C4-2B (cell line): ENCODE measurements at regions not wholly inside any gene's neighbourhood (a gene's known extent, or its start where the extent isn't known, plus 50 kb on each side); places are given as distances from the start of the nearest gene placed in this dataset.
"Not testable (repeated sequence)": the region's sequence is repeated elsewhere in the genome, so short reads cannot be mapped to it uniquely, and the experiment has no call there.

ENCODE experiments used
- H3K27ac ChIP-seq: fragments of 450-650 bp; 2 replicates; pipeline ENCODE4 v1.5.1; 2017
- CTCF ChIP-seq: fragments of 450-650 bp; conservative IDR thresholded peaks from 2 replicates; pipeline ENCODE4 v1.5.1; 2017; ENCODE audit warnings: mild to moderate bottlenecking
- ZFX ChIP-seq: fragments of 450-650 bp; IDR thresholded peaks from 2 replicates; pipeline ENCODE4 v1.6.1; 2017

GRCh38 chrX:84737471-84737871 lies 235.2 kb upstream of the HDX start:
- TF ChIP-seq CTCF: no peak
- TF ChIP-seq ZFX: no peak
- no peak overlapping the region for H3K27ac ChIP-seq

- H3K27ac ChIP-seq: no peak overlapping the region
- no peak for TF ChIP-seq ZFX
Observed at GRCh38 chrX:84747516-84747915, 245.3 kb upstream of the HDX start.

- H3K27ac ChIP-seq: no peak overlapping the region
- TF ChIP-seq ZFX: no peak
- no peak for TF ChIP-seq CTCF
Observed at GRCh38 chrX:84748965-84749656, 246.9 kb upstream of the HDX start.

- TF ChIP-seq CTCF: no peak
- TF ChIP-seq ZFX: no peak
- no peak overlapping the region for H3K27ac ChIP-seq
Observed at GRCh38 chrX:84760560-84760959, 243.1 kb upstream of the APOOL start.

GRCh38 chrX:84796321-84796720 lies 207.4 kb upstream of the APOOL start:
- H3K27ac ChIP-seq: no peak overlapping the region
- TF ChIP-seq CTCF: no peak
- no peak for TF ChIP-seq ZFX

- no peak overlapping the region for H3K27ac ChIP-seq
- TF ChIP-seq CTCF: no peak
- no peak for TF ChIP-seq ZFX
Observed at GRCh38 chrX:84830836-84831235, 172.8 kb upstream of the APOOL start.

GRCh38 chrX:84846541-84846940 lies 157.1 kb upstream of the APOOL start:
- H3K27ac ChIP-seq: not testable (repeated sequence)

- not testable (repeated sequence) for H3K27ac ChIP-seq
Observed at GRCh38 chrX:84851183-84851582, 152.5 kb upstream of the APOOL start.

GRCh38 chrX:84856791-84857190 lies 146.9 kb upstream of the APOOL start:
- H3K27ac ChIP-seq: not testable (repeated sequence)

- H3K27ac ChIP-seq: not testable (repeated sequence)
Observed at GRCh38 chrX:84858771-84859170, 144.9 kb upstream of the APOOL start.
